Chondrocyte (in vitro differentiated cells): ENCODE measurements at regions not wholly inside any gene's neighbourhood (a gene's known extent, or its start where the extent isn't known, plus 50 kb on each side); places are given as distances from the start of the nearest gene placed in this dataset.

Experiments used
- DNase-seq: peaks from one replicate; pipeline ENCODE4 v3.0.0; 2021; ENCODE audit warnings: mixed read lengths, low spot score
- H3K27ac Mint-ChIP-seq: one replicate; pipeline ENCODE4 v1.8.0; 2021; ENCODE audit warnings: mild to moderate bottlenecking, moderate library complexity, mixed read lengths; ENCODE audit not compliant: unreplicated experiment
- H3K27me3 Mint-ChIP-seq: 2 replicates; pipeline ENCODE4 v1.8.0; 2021; ENCODE audit warnings: low read depth, mixed read lengths
- H3K36me3 Mint-ChIP-seq: 2 replicates; pipeline ENCODE4 v1.8.0; 2021; ENCODE audit warnings: low read depth, mixed read lengths
- H3K4me1 Mint-ChIP-seq: 2 replicates; pipeline ENCODE4 v1.8.0; 2021; ENCODE audit warnings: low read depth, mild to moderate bottlenecking, mixed read lengths
- H3K4me3 Mint-ChIP-seq: one replicate; pipeline ENCODE4 v1.8.0; 2021; ENCODE audit warnings: mild to moderate bottlenecking, moderate library complexity, mixed read lengths; ENCODE audit not compliant: unreplicated experiment
- H3K9me3 Mint-ChIP-seq: 2 replicates; pipeline ENCODE4 v1.8.0; 2021; ENCODE audit warnings: low read depth, mixed read lengths
- CTCF ChIP-seq: fragments of 200-600 bp; sonication (generic); IDR thresholded peaks from 2 replicates; pipeline ENCODE4 v1.5.0; 2021; ENCODE audit warnings: antibody characterized with exemption, mild to moderate bottlenecking, moderate library complexity

GRCh38 chr1:63014267-63014666, 230.3 kb downstream of the ATG4C start:
- no peak overlapping the region for H3K27ac Mint-ChIP-seq
- H3K9me3 Mint-ChIP-seq, result peaks cover 3% of the 10 kb centered on the region
- peaks cover 16% of the 10 kb centered on the region for H3K4me1 Mint-ChIP-seq
- no peak overlapping the region for H3K4me3 Mint-ChIP-seq
- DNase-seq, result no peak
- H3K36me3 Mint-ChIP-seq, result no peaks in the 10 kb centered on the region
- no peak for TF ChIP-seq CTCF
- peaks cover 2% of the 10 kb centered on the region for H3K27me3 Mint-ChIP-seq

- H3K9me3 Mint-ChIP-seq, result peaks cover 5% of the 10 kb centered on the region
- no peak overlapping the region for H3K27ac Mint-ChIP-seq
- no peak overlapping the region for H3K4me3 Mint-ChIP-seq
- peaks cover 8% of the 10 kb centered on the region for H3K4me1 Mint-ChIP-seq
- DNase-seq, result no peak
- peaks cover 5% of the 10 kb centered on the region for H3K27me3 Mint-ChIP-seq
- no peaks in the 10 kb centered on the region for H3K36me3 Mint-ChIP-seq
- TF ChIP-seq CTCF, result no peak
Observed at GRCh38 chr1:63022319-63022718, 238.4 kb downstream of the ATG4C start.

GRCh38 chr1:63023171-63023570, 239.2 kb downstream of the ATG4C start:
- H3K36me3 Mint-ChIP-seq, result no peaks in the 10 kb centered on the region
- H3K4me3 Mint-ChIP-seq, result no peak overlapping the region
- H3K4me1 Mint-ChIP-seq, result peaks cover 8% of the 10 kb centered on the region
- H3K27ac Mint-ChIP-seq, result no peak overlapping the region
- no peak for DNase-seq
- peaks cover 5% of the 10 kb centered on the region for H3K27me3 Mint-ChIP-seq
- H3K9me3 Mint-ChIP-seq, result peaks cover 5% of the 10 kb centered on the region
- no peak for TF ChIP-seq CTCF

- H3K27me3 Mint-ChIP-seq, result peaks cover 5% of the 10 kb centered on the region
- no peaks in the 10 kb centered on the region for H3K36me3 Mint-ChIP-seq
- no peak overlapping the region for H3K4me3 Mint-ChIP-seq
- H3K4me1 Mint-ChIP-seq, result peaks cover 8% of the 10 kb centered on the region
- no peak overlapping the region for H3K27ac Mint-ChIP-seq
- no peak for TF ChIP-seq CTCF
- H3K9me3 Mint-ChIP-seq, result peaks cover 5% of the 10 kb centered on the region
- DNase-seq, result no peak
Observed at GRCh38 chr1:63023637-63024036, 239.7 kb downstream of the ATG4C start.

GRCh38 chr1:63024132-63024531, 240.2 kb downstream of the ATG4C start:
- no peaks in the 10 kb centered on the region for H3K36me3 Mint-ChIP-seq
- H3K27ac Mint-ChIP-seq, result no peak overlapping the region
- no peak for DNase-seq
- no peak overlapping the region for H3K4me3 Mint-ChIP-seq
- TF ChIP-seq CTCF, result no peak
- peaks cover 8% of the 10 kb centered on the region for H3K4me1 Mint-ChIP-seq
- H3K9me3 Mint-ChIP-seq, result peaks cover 5% of the 10 kb centered on the region
- H3K27me3 Mint-ChIP-seq, result peaks cover 5% of the 10 kb centered on the region
